HG03159 (cell line): ENCODE measurements at regions not wholly inside any gene's neighbourhood (a gene's known extent, or its start where the extent isn't known, plus 50 kb on each side); places are given as distances from the start of the nearest gene placed in this dataset.
"Not testable (repeated sequence)": the region's sequence is repeated elsewhere in the genome, so short reads cannot be mapped to it uniquely, and the experiment has no call there.

ENCODE experiments used
- ATAC-seq: cut with Tn5 transposase; IDR thresholded peaks from one replicate; pipeline ENCODE4 v1.9.1; 2021; ENCODE audit warnings: mild to moderate bottlenecking, moderate library complexity; ENCODE audit not compliant: unreplicated experiment

- ATAC-seq, result peak; percentile 18
Observed at GRCh38 chr9:22170556-22170955, 161.5 kb upstream of the CDKN2B start.

- ATAC-seq, result peak; percentile 69
Observed at GRCh38 chr9:22170990-22171670, 162.0 kb upstream of the CDKN2B start.

DNA sequence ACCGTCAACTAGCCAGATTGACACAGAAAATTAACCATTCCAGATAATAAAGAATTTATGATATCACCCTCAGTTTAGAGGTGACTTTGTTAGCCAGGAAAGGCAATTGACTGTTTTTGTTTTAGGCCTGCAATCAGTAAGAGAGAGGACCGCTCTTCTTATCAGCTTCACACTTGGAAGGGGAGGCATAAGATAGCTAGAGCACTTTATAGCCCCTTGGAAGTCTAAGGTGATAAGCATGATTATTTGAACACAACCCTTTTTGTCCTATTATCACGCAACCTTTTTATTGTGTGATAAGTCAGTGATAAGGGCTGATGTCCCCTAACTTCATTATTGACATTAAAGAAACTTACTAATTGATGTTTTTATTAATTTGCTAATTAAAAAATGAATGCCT lies 162.6 kb upstream of the CDKN2B start:
- ATAC-seq, result no peak

- no peak for ATAC-seq
Observed at GRCh38 chr9:22173908-22174307, 164.8 kb upstream of the CDKN2B start.

- ATAC-seq, result peak; percentile 65
Observed at GRCh38 chr9:22175972-22176545, 167.0 kb upstream of the CDKN2B start.

DNA sequence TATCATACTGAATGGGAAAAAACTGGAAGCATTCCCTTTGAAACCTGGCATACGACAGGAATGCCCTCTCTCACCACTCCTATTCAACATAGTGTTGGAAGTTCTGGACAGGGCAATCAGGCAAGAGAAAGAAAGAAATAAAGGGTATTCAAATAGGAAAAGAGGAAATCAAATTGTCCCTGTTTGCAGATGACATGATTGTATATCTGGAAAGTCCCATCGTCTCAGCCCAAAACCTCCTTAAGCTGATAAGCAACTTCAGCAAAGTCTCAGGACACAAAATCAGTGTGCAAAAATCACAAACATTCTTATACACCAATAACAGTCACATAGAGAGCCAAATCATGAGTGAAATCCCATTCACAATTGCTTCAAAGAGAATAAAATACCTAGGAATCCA lies 171.9 kb upstream of the CDKN2B start:
- ATAC-seq, result not testable (repeated sequence)

GRCh38 chr9:22189471-22189870 lies 180.4 kb upstream of the CDKN2B start:
- no peak for ATAC-seq

- ATAC-seq, result peak; percentile 93
Observed at GRCh38 chr9:22197000-22197399, 187.9 kb upstream of the CDKN2B start.

GRCh38 chr9:22198681-22199080 lies 189.6 kb upstream of the CDKN2B start:
- ATAC-seq, result no peak

DNA sequence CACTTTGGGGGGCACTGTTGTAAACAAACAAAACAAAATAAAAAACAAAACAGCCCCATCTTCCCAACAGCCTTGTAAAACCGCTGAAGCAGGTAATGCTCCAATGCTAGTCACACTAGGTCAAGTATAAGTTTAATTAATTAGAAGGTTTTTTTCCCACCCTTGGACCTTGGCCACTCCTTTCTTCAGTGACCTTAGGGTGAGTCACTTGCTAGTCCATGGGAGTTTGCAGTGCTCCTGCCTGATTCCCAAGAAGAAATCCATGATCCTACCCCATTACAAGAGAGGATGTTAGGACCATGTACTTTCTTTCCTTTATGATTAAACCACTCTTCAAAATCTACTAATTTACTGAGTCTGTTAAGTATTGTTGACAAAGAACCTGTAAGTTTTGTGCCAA lies 192.2 kb upstream of the CDKN2B start:
- ATAC-seq, result no peak

- ATAC-seq, result no peak
Observed at GRCh38 chr9:22203371-22204138, 194.4 kb upstream of the CDKN2B start.

DNA sequence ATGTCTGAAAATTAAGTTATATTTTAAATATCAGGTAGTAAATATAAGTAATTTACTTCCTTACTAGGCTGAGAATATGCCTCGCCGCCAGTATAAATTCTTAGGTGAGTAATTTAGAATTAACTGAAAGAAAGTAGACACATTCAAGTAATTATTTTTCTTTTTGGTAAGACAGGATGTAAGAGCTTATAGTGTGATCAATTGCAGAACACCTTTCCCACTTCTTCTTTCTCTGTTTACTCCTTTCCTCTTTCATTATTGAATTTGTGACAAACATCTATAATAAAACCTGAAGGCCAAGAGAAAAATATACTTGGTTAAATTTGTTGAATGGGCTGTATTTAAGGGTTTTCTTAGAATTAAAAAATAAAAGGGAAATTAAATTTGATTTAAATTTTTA lies 195.1 kb upstream of the CDKN2B start:
- ATAC-seq, result no peak

DNA sequence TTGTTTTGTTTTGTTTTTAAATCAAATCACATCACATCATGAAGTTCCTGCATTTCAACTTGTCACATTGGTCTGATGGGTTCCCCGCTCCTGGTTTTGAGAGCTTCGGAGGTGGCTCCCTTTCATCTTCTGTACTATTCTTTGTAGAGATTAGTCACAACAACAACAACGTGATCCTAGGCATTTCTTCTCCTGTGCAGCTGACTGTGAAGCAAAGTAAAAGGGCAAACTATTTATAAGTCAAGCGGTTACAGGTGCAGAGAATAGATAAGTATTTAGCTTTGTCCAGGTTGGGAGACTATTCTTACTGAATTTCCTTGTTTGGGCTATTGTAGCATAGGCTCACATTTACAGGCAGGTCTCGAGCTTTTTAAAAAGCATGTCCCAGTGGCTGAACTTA lies 197.7 kb upstream of the CDKN2B start:
- no peak for ATAC-seq

DNA sequence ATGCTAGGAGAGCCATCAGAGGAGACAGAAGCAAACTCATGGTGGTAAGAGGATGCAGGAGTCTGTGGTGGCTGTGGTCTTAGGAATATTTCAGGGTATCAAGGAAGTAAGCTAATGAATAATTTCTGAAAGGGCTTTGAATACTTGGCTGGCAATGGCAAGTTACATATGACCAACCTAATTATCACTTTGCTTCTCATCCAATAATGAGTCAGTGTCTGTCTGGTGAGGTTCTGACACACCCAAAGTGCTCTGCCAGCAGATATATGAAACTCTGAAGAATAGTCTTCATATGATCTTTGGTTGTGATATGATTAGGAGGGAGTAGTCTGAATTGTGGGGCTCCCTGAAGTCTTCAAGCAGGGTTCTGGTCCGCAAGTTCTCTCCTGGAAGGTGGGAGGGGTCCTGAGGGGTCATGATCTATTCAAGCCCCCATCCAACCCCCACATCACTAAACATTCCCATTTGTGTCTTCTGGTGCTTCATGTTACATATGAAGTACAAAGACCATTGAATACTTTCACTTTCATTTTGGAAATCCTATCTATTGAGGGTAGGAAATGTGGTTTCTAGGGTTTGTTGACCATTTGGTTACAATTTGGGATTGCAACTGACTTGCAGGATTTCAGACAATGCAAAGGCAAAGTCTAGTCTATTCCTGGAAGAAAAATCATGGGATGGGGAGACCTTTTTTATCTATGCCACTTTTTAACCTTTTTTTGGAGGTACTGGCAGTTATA lies 199.9 kb upstream of the CDKN2B start:
- peak; percentile 58 for ATAC-seq

- ATAC-seq, result no peak
Observed at GRCh38 chr9:22210262-22210661, 201.2 kb upstream of the CDKN2B start.

- ATAC-seq, result no peak
Observed at GRCh38 chr9:22210936-22211335, 201.8 kb upstream of the CDKN2B start.

DNA sequence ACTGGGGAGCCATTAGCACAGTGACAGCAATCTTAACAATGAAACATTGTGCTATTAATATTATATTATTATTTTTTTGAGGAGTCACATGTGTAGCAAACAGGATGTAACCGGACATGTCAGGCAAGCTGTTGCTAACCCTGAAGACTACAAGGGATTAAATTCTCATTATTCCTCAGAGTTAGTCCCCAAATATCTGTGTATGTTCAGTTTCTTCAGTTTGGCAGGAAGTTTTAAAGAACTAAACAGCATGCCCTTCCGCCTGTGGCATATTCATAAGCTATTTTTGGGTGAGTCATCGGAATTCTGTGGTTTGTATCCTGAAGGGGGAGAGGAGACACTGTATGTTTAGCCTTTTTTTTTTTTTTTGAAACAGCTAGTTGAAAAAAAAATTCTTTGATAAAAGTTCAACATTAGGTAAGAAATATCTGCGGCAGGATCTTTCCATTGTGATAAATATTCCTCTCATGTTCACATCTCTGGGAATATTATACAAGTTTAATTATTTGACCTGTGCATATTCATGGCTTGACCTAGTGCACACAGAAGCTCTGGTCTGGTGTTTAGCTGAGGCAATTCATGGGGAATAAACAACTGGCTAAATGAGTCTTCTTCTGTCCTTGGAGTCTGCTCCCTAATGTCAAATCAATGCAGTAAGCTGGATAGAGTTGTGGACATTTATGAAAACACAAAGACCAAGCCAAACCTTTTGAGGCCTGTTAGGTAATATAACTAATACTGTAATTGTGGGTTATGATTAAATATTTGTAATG lies 202.7 kb upstream of the CDKN2B start:
- no peak for ATAC-seq

DNA sequence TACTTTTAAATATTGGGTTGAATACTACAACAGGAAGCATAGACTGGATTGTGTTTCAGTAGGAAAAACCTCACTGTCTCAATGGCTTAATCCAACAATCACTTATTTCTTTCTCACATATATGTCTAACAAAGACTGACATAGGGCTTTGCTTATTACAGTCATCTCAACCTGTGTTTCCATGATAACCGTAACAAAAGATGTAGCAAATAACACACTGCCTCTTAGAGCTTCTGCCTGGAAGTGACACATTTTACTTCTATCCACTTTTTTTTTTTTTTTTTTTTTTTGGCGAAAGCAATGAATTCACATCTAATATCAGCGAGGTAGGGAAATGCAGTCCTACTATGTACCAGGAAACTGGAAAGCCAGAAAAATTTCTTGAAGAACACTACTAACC lies 204.9 kb upstream of the CDKN2B start:
- ATAC-seq, result no peak

DNA sequence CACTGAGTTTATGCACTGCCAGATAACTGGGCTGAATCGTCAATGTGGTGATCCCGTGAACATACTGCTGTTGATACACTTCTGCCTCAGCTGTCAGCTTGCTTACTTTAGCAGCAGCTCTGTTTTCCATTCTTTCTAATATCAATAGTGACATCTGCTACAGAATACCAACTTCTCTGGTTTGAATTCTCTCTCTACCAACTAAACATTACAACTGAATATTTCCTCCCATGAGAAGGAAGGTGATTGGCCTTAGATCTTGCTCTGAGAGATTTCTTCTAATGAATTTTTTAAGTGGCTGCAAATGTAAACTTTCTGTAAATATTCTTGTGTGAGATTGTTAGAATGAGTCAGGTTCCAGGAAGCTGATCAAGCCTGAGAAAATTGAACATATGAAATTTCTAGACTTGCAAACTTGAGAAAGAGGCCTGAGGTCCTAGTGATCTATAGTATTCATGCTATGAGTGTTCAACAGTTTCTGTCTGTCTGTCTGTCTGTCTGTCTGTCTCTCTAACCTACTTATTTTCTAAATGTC lies 205.5 kb upstream of the CDKN2B start:
- ATAC-seq, result no peak

GRCh38 chr9:22215521-22215920 lies 206.4 kb upstream of the CDKN2B start:
- no peak for ATAC-seq
